GM18861 (cell line): ENCODE measurements at regions not wholly inside any gene's neighbourhood (a gene's known extent, or its start where the extent isn't known, plus 50 kb on each side); places are given as distances from the start of the nearest gene placed in this dataset.
A peak's percentile ranks its signal among the peaks of the same experiment; 100 is the strongest.
"Not testable (repeated sequence)": the region's sequence is repeated elsewhere in the genome, so short reads cannot be mapped to it uniquely, and the experiment has no call there.

ENCODE experiments used
- ATAC-seq: cut with Tn5 transposase; IDR thresholded peaks from one replicate; pipeline ENCODE4 v1.9.1; 2021; ENCODE audit not compliant: unreplicated experiment

DNA sequence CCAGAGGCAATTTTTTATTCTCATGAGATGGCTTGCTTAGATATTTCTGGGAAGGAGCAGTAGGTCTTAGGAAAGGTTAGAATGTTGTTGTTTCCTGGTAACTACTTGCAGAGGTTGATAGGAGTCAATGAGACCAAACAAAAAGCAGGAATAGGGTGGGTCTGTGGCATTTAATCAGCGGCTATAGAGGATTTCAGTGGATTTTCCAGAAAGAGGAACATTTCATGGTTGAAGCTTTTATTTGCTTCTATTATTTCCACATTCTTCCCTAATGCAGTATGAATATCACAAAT, 111.3 kb upstream of the PALMD start:
- no peak for ATAC-seq

DNA sequence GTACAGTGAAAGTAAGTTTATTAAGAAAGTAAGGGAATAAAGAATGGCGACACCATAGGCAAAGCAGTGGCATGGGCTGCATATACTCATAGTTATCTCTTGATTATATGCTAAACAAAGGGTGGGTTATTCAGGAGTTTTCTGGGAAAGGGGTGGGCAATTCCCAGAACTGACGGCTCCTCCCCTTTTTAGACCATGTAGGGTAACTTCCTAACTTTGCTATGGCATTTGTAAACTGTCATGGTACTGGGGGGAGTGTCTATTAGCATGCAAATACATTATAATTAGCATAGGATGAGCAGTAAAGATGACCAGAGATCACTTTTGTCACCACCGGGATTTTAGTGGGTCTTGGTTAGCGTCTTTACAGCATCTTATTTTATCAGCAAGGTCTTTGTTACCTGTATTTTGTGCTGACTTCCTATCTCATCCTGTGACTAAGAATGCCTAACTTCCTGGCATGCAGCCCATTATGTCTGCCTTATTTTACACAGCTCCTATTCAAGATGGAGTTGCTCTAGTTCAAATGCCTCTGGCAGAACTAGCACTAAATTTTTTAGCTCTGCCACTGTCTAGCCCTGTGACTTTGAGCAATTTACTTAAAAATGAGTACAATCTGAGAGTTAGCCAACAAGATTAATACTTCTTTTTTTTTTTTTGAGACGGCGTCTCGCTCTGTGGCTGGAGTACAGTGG, 110.3 kb upstream of the PALMD start:
- no peak for ATAC-seq

DNA sequence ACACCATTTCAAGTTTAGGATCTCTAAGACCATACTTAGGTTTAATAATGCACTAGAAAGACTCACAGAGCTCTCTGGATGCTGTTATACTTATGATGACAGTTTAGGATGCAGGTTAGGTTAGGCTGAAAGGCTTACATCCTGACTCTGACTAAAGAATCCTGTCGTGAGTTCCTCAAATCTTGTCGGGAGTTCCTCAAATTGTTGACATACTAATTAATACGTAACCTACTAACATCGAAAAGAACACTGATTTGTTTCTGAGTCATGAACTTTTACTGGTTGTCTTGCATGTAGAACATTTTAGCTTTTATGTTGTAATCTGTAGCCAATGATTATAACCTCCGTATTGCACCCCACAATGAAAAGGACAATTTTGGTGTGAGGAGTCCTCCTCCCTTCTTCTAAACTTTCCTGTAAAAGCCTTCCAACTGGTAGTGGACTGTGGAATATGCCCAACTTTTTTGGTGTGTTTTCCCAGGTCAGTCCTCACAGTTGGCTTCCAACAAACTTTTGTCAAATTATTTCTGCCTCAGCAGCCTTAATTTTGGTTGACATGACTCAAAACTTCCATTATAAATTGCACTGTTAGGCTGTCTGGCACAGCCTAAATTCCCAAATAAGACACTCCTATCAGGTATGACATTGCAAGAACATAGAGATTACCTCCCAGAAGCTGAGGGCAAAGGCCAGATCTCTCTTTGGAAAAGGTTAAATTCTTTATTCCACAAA, 107.9 kb upstream of the PALMD start:
- ATAC-seq, result no peak

DNA sequence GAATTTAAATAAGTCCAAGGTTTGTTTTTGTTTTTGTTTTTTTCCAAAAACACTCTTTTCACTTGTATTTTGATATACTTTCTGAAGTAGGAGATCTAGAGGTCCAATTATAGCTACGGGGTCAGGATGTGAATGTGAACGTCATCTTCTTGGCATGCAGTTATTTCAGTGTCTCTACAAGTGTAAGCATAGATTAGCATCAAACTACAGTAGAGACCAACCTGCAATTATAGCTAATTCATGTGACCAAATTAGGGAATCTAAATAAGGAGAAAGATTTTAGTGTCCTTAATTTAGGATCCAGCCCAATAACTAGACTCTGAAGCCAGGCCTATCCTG, 107.3 kb upstream of the PALMD start:
- ATAC-seq, result no peak

DNA sequence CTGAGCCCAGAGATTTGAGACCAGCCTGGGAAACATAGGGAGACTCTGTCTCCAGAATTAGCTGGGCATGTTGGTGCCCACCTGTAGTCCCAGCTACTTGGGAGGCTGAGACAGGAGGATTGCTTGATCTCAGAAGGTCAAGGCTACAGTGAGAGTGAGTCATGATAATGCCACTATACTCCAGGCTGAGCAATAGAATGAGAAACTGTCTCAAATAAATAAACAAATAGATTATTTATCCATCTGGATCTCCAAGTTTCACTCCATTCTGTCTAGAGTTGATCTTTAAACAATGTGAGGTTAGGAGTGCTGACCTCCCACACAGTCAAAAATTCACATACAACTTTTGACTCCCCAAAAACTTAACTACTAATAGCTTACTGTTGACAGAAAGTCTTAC, 106.8 kb upstream of the PALMD start:
- no peak for ATAC-seq

DNA sequence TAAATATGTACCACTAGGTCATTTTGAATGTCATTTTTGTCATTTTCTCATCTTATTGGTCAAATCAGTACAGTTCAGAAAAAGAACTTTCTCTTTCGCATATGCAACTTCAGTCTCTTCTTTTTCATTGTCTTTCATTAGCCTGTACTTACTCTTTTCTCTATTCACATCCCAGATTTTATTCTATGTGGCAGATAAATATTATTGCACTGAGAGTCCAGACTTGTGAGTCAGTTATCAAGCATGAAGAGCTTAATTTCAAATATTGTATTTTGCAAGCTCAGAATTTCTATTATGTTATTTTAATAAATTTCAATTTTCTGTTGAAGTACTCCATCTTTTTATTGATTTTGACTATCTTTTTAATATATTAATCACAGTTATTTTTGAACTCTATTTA, 105.2 kb upstream of the PALMD start:
- no peak for ATAC-seq

DNA sequence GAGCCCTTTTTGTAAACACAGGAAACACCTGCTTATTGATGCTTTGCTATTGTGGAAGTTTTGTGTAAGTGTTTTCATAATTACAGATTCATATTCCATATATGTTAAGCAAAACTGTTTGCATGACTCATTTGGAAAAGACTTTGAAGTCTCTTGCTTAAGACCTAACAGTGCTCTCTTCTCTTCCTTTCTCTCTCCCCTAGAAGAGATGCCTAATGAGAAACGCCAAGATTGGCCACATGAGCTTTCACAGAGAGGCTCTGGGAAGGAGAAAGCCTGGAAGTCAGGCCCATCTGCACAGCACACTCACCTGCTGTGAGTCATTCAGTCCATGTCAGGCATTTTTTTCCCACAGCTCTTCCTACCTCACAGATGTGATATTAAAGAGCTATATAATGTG, 101.6 kb upstream of the PALMD start:
- ATAC-seq, result no peak

DNA sequence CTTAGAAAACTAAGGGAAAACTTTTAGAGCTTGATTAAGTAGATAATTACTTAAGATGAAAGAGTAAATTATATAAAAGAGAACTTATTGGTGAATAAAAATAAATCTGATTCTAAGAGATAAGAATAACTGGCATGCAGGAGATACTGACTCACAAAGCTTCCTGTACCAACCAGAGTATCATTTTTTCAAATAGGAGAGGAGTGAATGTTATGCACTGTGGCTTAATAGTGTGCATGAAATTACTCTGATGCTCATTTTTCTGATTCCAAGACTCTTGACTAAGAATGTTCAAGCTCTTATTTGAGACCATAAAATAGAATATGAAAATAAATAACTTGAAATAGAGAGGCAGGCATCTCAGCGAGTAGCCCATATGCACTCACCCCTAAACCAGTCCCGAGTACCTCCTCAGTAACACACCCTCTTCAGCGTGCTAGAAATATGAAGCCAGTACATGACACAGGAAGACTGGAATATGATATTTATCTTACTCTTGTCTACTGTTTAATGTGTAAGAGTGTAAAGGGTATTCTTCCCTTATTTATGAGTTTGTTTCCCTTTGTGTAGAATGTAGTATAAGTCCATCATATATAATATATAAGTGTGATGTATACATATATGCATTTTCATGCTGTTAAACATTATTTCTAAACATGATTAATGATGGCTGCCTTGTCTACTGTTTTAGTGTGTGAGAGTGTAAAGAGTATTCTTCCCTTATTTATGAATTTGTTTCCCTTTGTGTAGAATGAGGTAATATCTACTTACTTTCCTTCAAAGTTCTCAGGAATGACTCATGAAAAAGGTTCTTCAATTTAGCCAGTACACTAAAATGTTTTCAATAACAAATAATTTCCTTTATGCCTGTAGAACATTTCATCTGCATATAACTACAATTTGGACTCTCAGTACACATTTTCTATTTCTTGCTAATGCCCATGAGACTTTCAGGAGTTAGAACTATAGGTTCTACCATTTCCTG, 99.2 kb upstream of the PALMD start:
- ATAC-seq, result no peak

DNA sequence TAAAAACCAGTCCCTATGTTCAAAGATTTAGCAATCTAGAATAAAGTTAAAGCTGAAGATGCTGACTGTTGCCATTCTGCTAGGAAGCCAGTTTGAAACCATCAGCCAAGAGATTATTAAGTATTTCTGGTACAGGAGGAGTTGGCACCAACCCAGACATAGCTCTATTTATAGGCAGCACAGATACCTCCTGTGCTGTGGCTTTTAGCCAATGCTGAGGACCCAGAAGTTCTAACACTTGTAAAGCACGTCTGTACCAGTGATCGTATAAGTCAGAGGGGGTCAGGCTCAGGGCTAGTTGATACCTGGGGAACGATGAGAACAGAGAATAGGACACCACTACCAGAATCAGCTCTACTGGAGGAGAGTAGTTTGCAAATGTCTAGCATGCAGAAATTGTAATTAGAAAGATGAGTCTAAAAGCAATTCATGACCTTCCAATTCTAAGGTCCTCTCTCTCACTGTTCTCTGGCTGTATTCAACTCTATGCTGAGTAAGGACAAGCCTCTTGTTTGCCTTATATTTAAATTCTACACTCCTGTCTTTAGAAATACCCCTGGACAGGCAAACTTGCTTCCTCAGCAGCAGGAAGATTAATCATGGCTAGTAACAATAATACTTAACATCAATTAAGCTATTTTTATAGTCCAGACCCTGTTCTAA, 96.8 kb upstream of the PALMD start:
- no peak for ATAC-seq

DNA sequence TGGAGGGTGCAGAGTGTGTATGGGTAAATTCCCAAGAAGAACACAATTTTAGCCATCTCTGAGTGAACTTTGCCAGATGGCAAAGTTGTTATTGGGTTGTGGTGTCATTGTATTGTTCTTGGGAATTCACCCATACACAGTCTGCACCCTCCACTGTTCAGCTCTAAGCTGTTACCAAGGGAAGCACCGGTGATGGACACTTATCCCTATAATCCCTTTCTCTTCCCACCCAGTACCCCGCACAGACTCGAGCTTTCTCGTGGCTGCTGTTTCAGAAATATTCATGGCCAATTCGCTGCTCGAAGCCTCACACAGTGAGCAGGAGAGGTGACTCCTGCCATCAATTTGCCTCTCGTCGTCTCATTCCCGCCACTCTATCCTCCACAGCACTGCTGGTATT, 95.7 kb upstream of the PALMD start:
- no peak for ATAC-seq

DNA sequence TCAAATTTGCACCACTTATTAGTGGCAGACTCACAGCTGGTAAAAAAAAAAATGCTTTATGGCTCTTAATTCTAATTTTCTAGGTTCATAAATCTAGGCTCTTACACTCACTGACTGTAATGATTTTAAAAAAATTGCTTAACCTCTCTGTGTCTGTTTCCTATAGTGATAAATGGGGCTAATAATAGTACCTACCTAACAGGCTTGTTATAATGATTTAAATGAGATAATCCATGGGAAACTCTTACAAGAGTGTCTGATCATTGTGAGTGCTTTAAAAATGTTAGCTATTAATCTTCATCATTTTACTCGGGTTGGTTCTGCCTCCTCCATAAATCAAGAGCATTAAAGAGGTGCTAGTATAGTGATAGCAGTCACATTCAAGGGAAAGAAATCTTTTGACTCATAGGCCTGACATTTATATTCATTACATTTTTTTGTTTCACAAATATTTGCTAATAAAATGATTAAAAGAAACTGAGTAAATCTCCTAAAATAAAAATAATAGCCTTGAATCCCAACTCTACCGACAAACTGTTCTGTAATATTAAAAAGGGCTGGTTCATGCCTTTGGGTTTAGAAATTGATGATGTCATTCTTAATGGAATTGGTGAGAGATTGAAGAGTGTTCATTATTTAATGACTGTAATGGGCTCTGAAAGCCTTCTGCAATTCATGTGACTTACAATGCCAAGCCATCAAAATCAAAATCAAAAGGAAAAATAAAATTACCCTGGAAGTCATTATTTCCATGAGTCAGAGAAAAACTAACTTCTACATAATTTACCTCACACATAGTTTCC, 93.9 kb upstream of the PALMD start:
- no peak for ATAC-seq

DNA sequence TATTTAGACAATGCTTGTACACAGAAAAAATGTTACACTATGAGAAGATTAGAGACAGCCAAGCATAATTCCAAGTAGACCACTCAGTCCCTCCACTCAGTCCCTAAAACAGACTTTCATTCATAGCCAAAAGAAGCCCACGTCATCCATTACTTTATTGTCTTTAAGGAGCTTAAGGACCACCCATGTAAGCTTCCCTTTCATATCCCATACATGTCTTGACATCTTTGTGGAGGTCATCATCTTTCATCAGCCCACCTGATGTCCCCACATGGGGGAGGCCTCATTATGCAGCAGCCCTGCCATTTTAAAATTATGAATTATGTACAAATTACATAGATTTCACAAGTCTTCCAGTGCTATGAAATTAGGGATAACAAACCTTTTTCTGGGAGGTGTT, 92.6 kb upstream of the PALMD start:
- ATAC-seq, result no peak

DNA sequence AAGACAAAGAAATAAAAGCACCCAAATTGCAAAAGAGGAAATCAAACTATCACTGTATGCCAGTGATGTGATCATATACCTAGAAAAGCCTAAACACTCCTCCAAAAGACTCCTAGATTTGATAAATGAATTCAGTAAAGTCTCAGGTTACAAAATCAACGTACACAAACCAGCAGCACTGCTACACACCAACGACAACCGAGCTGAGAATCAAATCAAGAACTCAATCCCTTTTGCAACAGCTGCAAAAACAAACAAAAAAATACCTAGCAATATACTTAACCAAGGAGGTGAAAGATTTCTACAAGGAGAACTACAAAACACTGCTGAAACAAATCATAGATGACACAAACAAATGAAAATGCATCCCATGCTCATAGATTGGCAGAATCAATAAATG, 92.1 kb upstream of the PALMD start:
- ATAC-seq, result not testable (repeated sequence)

DNA sequence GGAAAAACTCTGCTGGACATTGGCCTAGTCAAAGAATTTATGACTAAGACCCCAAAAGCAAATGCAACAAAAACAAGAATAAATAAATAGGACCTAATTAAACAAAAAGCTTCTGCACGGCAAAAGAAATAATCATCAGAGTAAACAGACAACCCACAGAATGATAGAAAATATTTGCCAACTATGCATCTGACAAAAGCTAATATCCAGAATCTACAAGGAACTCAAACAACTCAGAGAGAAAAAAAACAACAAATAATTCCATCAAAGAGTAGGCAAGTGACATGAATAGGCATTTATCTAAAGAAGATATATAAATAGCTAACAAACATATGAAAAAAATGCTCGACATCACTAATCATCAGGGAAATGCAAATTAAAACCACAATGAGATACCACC, 91.2 kb upstream of the PALMD start:
- no peak for ATAC-seq

DNA sequence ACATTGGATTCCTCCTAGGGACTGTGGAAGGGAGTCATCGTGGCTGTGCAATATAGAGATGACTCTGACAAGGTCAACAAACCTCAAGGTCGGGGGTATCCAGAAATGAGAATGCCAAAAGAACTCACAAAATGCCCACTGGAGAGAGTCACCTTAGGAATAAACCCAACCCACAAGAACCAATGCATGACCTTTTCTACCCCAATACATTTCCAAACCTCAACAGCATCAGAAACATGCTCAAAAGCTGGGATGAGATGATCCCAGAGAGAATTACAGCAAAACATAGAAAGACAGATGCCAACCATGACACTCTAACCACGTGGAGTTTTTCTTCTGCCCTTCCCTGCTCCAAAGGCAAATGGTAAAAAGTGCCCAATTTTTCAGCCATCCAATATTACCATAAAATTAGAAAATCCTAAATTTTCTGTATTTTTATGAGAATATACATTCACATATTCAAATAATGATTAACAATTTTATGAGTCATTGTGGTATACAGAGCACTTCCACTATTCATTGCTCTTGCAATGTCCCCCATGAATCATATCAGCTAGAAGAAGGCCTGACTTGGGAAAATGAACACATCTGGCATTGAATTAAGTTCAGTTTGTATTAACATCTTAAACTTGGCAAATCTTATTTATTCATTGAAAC, 88.2 kb upstream of the PALMD start:
- peak; percentile 81 for ATAC-seq

DNA sequence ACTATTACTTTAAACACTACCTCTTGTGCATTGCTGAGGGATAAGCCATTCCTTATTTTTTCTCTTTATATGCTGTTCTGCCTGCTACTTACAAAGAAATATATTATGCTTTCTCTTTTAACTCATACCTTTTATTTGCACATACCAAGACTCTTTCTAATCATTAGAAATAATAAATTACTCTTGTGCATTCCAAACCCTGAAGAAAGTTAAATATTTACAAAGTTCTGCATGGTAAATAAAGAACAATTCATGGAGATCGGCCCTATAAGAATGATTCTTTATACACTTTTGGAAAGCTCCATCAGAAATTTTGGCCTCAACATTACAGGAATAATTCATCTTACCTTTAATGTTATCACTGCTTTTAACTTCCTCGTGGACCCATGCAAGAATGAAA, 86.7 kb upstream of the PALMD start:
- no peak for ATAC-seq

DNA sequence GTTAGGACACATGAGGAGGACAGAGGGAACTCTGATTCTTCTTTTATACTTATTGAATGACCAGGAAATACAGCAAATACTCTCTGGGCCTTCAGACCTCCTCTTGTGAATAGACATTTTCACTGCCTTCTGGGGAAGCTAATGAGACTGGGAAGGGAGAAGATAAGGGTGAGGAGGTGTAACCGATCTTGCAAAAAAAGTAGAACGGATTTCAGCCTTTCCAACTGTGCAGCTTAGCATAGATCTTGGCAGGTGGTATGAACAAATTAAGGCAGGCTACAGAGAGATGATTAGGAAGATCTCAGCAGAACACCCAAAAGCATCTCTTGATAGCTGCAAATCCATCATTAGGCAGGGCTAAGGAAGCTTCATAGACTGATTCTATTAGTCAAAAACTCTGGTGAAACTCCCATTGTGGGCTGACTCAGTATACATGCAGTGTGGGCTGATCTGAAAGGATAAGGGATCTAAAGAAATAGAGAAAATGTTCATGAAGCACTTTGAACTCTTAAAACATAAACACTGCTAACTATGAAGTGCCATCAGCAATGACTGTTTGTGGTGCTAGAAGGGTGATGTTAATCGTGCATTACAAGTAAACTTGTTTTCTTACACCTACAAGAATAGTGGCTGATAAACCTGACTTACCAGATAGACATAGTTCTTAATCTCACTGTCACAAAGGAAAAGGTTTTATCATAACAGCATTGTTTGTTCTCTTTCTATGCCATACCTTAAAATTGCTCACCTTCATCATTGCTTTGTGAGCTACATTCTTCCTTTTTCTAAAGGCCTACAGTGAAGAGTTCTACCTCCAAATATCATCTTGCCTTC, 85.5 kb upstream of the PALMD start:
- no peak for ATAC-seq

DNA sequence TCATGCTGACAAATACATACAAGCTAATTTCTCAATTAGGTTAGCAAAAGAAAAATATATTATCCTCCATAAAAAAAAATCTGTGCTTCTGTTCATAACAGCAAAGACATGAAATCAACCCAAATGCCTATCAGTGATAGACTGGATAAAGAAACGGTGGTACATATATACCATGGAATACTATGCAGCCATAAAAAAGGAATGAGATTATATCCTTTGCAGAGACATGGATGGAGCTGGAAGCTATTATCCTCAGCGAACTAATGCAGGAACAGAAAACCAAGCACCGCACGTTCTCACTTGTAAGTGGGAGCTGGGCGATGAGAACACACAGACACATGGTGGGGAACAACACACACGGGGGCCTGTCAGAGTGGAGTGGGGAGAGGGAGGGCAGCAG, 84.0 kb upstream of the PALMD start:
- ATAC-seq, result no peak

DNA sequence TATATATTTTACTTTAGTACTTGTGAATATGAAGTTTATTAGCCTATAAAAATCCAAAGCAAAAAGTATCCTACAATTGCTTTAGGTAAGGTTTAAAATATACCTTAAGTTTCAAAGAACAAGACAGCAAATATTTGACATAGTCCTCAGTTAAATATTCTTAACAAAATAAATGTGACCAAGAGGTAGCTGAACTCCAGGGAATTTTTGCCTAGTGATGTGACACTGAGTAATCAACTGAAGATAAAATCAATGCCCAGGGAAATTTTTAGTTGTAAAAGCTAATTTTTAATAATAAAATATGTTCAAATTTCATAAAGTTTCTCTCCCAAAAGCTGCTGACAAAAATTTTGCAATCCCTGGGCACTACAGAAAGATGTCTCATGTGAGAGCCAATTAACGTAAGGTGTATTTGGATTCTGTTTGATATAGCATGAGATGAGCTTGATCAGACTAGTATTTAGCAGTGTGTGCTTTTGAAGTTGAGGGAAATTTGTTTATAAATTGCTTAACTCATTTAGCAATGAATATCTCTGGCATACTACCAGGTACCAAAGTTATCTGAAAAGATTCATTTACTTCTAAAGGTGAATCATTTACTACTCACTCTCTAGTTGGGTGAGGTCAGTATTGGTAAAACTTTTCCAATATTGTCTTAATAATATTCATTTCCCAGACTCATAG, 80.2 kb upstream of the PALMD start:
- ATAC-seq, result no peak
